NB4 (cell line): ENCODE measurements at regions not wholly inside any gene's neighbourhood (a gene's known extent, or its start where the extent isn't known, plus 50 kb on each side); places are given as distances from the start of the nearest gene placed in this dataset.
"Not testable (repeated sequence)": the region's sequence is repeated elsewhere in the genome, so short reads cannot be mapped to it uniquely, and the experiment has no call there.

Source experiments
- DNase-seq: peaks from one replicate; pipeline ENCODE4 v3.0.0; 2010; ENCODE audit warnings: low read depth
- H3K4me3 ChIP-seq: one replicate; pipeline ENCODE4 v1.5.1; 2011; ENCODE audit warnings: mild to moderate bottlenecking, low read depth, low read length, moderate library complexity
- MYC ChIP-seq: IDR thresholded peaks from 2 replicates; pipeline ENCODE4 v1.6.1; 2011; ENCODE audit warnings: low read depth, low read length
- POLR2A ChIP-seq: IDR thresholded peaks from 2 replicates; pipeline ENCODE4 v1.6.1; 2011; ENCODE audit warnings: mild to moderate bottlenecking; ENCODE audit not compliant: insufficient read length; ENCODE audit errors: extremely low read depth
- TF ChIP-seq, protein P1 (sequence below): IDR thresholded peaks from one replicate; pipeline ENCODE4 v1.5.1; 2012; ENCODE audit warnings: low read depth, low read length
- TF ChIP-seq, protein P2 (sequence below): IDR thresholded peaks from 2 replicates; pipeline ENCODE4 v1.6.1; 2011; ENCODE audit warnings: low read depth, low read length

DNA sequence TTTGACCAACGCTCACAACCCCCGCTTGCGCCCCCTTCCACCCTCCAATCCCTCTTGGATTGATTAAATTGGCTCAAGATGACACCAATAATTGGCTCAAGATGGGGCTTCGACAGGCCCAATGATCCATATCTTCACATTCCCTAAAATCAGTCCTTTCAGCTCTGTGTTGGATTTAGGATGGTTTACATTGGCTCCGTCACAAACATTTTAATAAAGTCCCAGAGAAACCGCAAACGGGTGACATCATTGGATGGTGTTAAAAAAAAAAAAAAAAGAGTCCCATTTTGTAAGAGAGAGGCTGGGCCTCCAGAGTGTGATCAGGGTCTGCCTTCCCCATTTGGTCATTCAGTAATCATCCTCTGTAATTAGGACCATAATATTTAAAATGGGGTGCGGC, 113.4 kb upstream of the MRPS22 start:
- no peak overlapping the region for H3K4me3 ChIP-seq
- TF ChIP-seq, protein P1, sequence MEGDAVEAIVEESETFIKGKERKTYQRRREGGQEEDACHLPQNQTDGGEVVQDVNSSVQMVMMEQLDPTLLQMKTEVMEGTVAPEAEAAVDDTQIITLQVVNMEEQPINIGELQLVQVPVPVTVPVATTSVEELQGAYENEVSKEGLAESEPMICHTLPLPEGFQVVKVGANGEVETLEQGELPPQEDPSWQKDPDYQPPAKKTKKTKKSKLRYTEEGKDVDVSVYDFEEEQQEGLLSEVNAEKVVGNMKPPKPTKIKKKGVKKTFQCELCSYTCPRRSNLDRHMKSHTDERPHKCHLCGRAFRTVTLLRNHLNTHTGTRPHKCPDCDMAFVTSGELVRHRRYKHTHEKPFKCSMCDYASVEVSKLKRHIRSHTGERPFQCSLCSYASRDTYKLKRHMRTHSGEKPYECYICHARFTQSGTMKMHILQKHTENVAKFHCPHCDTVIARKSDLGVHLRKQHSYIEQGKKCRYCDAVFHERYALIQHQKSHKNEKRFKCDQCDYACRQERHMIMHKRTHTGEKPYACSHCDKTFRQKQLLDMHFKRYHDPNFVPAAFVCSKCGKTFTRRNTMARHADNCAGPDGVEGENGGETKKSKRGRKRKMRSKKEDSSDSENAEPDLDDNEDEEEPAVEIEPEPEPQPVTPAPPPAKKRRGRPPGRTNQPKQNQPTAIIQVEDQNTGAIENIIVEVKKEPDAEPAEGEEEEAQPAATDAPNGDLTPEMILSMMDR = no peak
- TF ChIP-seq, protein P2, sequence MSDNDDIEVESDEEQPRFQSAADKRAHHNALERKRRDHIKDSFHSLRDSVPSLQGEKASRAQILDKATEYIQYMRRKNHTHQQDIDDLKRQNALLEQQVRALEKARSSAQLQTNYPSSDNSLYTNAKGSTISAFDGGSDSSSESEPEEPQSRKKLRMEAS = no peak
- TF ChIP-seq MYC (no peak), POLR2A (no peak)
- DNase-seq = no peak

DNA sequence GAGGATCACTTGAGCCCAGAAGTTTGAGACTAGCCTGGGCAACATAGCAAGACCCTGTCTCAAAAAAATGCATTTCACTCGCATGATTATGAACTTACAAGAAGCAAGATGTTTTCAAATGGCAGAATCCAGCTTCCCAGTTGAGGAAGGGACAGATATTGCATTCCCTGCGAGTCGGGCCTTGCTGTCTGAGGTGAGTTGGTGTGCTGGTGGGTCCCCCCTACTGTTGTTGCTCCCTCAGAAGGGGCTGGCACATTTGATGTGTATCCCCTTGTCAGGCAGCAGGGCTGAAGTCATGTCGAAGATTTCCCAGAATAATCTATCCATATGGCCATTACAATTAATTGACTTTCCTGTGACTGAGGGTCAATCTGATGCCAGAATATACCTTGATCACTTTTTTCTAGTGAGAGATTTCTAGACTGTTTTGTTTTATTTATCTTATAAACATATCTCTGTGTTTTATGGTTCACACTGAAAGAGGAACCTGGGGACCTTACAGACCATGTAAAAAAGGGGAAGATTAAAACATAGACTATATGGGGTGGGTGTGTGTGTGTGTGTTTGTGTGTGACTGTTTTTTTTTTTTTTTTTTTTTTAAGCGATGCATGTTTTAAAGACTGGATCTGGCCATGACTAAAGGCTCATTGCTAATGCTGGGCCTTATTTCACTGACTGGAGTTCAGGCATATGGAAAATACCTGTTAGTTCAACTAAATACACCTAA, 112.1 kb upstream of the MRPS22 start:
- peak; percentile 44 for DNase-seq
- no peak overlapping the region for H3K4me3 ChIP-seq
- TF ChIP-seq MYC (no peak), POLR2A (no peak)
- TF ChIP-seq, protein P2 = no peak
- TF ChIP-seq, protein P1 = no peak

DNA sequence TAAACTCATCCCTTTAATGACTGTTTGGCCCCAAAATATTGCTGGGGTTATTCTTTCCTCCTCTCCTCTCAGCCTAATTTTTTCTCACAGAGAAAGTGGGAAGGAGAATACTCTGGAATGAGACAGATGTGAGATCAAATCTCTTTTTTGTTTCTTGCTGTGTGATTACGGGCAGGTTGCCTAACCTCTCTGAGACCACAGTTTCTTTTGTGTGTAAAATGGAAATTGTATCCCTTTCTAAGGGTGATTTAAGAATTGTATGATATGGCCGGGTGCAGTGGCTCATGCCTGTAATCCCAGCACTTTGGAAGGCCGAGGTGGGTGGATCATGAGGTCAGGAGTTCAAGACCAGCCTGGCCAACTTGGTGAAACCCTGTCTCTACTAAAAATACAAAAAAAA, 111.5 kb upstream of the MRPS22 start:
- not testable (repeated sequence) for DNase-seq, H3K4me3 ChIP-seq

DNA sequence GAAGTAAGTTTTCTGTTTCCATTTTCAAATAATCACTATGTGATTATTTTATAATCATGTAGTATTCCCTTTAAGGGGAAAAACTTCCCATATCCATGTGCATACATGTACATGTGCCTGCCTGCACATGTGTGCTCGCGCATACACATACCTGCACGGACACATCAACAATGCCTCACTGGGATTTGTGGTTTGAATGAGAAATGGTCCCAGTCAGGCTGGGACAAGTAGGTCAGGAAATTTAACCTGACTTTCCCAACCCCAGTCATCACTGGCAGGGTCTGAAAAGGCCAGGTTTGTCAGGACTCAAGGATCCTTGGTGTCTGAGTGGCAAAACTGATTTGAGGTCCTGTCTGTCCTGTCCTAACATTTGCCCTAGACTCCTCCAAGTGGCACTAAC, 109.3 kb upstream of the MRPS22 start:
- TF ChIP-seq MYC (no peak), POLR2A (no peak)
- TF ChIP-seq, protein P1 = no peak
- TF ChIP-seq, protein P2 = no peak
- DNase-seq = no peak
- no peak overlapping the region for H3K4me3 ChIP-seq

DNA sequence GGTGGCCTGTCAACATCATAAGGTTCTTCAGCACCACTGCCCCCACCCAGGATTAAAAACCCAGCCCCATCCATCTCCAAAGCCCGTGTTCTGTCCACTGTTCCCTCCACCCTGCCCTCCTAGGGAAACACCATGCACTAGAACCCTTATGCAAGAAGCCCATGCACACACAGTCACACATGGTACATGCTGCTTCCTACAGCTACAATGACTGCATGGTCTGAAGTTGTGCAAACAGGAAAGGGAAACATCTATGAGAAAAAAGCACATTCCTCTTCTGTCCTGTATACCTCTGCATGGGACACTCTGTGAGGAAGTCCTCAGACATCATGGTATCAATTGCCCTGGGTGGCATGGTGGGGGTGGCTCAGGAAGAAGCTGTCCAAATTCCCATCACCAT, 108.6 kb upstream of the MRPS22 start:
- DNase-seq = peak; percentile 34
- TF ChIP-seq, protein P2 = peak; percentile 70
- TF ChIP-seq MYC (peak; percentile 53), POLR2A (no peak)
- TF ChIP-seq, protein P1 = no peak
- no peak overlapping the region for H3K4me3 ChIP-seq

DNA sequence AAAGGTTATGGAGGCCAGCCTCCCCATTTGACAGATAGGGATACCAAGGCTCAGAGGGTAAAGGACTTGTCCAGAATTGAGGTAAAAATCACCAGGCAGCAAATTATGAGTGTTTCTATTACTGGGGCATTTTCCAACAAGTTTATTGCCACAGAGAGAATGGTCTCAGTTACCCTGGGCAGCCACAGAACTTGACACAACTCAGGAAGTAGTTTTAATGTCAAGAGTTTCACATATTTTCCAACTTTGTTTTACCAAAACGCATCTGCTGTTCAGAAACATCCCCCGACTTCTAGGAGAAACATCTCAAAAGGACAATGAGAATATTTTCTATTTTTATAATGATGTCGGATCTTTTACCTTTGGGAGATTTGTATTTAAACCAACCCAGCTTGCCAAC, 107.5 kb upstream of the MRPS22 start:
- no peak for DNase-seq
- H3K4me3 ChIP-seq = no peak overlapping the region
- TF ChIP-seq, protein P2 = no peak
- no peak for TF ChIP-seq MYC
- TF ChIP-seq, protein P1 = no peak
